ENCODE measurements at regions not wholly inside any gene's neighbourhood (a gene's known extent, or its start where the extent isn't known, plus 50 kb on each side); places are given as distances from the start of the nearest gene placed in this dataset.

DNA sequence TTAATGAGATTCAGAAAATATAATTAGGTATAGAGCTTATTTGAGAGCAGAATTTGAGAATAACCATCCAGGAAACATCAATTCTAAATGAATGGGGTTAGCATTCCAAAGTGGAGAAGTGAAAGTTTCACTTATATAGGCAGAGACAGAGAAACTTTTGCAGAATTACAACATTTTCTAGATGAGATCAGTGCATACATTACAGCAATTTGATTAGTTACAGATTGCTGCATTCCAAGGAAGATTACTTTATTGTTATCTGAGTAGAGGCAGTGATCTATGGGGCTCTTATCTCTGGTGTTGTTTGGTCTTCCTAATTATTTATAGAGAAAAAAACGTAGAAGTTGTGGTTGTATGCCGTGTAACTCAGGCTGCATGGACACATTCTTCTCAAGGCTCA lies 373.8 kb upstream of the SYT4 start:
- TF ChIP-seq, protein P1, sequence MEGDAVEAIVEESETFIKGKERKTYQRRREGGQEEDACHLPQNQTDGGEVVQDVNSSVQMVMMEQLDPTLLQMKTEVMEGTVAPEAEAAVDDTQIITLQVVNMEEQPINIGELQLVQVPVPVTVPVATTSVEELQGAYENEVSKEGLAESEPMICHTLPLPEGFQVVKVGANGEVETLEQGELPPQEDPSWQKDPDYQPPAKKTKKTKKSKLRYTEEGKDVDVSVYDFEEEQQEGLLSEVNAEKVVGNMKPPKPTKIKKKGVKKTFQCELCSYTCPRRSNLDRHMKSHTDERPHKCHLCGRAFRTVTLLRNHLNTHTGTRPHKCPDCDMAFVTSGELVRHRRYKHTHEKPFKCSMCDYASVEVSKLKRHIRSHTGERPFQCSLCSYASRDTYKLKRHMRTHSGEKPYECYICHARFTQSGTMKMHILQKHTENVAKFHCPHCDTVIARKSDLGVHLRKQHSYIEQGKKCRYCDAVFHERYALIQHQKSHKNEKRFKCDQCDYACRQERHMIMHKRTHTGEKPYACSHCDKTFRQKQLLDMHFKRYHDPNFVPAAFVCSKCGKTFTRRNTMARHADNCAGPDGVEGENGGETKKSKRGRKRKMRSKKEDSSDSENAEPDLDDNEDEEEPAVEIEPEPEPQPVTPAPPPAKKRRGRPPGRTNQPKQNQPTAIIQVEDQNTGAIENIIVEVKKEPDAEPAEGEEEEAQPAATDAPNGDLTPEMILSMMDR (IDR thresholded peaks at IDR 0.05) = no peak
- no peak for TF ChIP-seq ZFX (IDR thresholded peaks at IDR 0.05; ENCODE audit: borderline replicate concordance)
